ENCODE measurements at regions not wholly inside any gene's neighbourhood (a gene's known extent, or its start where the extent isn't known, plus 50 kb on each side); places are given as distances from the start of the nearest gene placed in this dataset.

DNA sequence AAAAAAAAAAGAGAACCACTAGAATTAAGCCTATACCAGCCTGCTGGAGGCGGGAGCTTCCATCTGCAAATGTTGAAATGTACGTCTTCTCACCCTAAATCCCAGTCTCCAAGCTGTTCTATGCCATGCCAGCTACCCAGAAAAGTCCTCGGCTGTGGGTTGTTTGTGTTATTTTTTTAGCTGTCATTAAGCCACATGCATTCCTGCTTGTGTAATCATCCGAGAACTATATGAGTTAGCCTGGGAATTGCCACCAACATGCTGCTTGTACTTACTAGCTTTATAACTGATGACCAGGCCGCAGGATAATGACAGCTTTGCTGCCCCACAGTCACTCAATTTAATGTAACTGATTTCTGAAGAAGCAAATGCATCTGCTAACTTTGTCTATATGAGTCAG is 313.9 kb upstream of the SALL1 start:
- H3K9me2 ChIP-seq (ENCODE audit: insufficient read depth) = no peaks in the 10 kb centered on the region
- POLR2A ChIA-PET (ENCODE audit: unreplicated experiment) = no interaction called here
- DNase-seq = no peak
- H2AFZ ChIP-seq = no peak overlapping the region
- H4K20me1 ChIP-seq (ENCODE audit: insufficient read depth) = no peaks in the 10 kb centered on the region
- TF ChIP-seq CTCF (conservative IDR thresholded peaks at IDR 0.05) (no peak), EZH2 (IDR thresholded peaks at IDR 0.05; ENCODE audit: low read depth) (no peak)
- CTCF ChIA-PET = no interaction called here
- H3K27ac ChIP-seq = no peak overlapping the region
- intact Hi-C loops (cut with micrococcal nuclease; ENCODE audit: unreplicated experiment) = no loop called here
- H3K4me3 ChIP-seq = no peak overlapping the region
- no peaks in the 10 kb centered on the region for H3K79me2 ChIP-seq (ENCODE audit: low read depth)
- no TSS peak for BruUV-seq (replicated peaks)
- no peak overlapping the region for H3K4me2 ChIP-seq
- H3K9me3 ChIP-seq (ENCODE audit: insufficient read depth, low read depth) = no peaks in the 10 kb centered on the region
- H3K36me3 ChIP-seq (ENCODE audit: low read depth) = no peaks in the 10 kb centered on the region
- peaks cover 26% of the 10 kb centered on the region for H3K27me3 ChIP-seq (ENCODE audit: insufficient read depth, low read depth)
- H3F3A ChIP-seq (ENCODE audit: insufficient read depth, low read depth) = no peaks in the 10 kb centered on the region
- no peaks in the 10 kb centered on the region for H3K4me1 ChIP-seq (replicated peaks; ENCODE audit: insufficient read depth)

DNA sequence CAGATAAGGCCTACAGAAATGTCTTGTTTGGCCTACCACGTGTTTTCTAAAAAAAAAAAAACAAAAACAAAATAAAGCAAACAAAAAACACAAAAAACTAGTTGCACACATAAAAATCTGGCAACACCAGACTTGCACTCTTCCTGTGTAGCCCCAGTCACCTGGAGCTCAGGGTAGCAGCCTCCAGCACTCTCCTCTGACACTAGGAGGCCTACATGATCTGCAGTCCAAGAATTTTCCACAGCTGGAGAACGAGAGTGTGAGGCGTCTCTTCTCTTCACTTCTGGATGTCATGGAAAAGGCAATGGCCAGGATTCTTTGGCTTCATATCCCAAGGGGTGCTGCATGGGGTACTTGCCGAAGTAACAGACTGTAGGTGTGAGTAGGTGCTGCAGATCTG is 310.2 kb upstream of the SALL1 start:
- Histone ChIP-seq H3K4me2 (no peak overlapping the region), H3K4me3 (no peak overlapping the region), H3F3A (ENCODE audit: insufficient read depth, low read depth) (no peaks in the 10 kb centered on the region), H2AFZ (no peak overlapping the region), H3K9me2 (ENCODE audit: insufficient read depth) (no peaks in the 10 kb centered on the region), H3K27me3 (ENCODE audit: insufficient read depth, low read depth) (0 out of 2 replicates have a peak, but pooled peaks cover 5% of the 10 kb centered on the region), H3K36me3 (ENCODE audit: low read depth) (no peaks in the 10 kb centered on the region), H4K20me1 (ENCODE audit: insufficient read depth) (no peaks in the 10 kb centered on the region), H3K4me1 (replicated peaks; ENCODE audit: insufficient read depth) (no peaks in the 10 kb centered on the region), H3K9me3 (ENCODE audit: insufficient read depth, low read depth) (no peaks in the 10 kb centered on the region), H3K27ac (no peak overlapping the region), H3K79me2 (ENCODE audit: low read depth) (no peaks in the 10 kb centered on the region)
- intact Hi-C loops (cut with micrococcal nuclease; ENCODE audit: unreplicated experiment) = no loop called here
- CTCF ChIA-PET = no interaction called here
- TF ChIP-seq CTCF (conservative IDR thresholded peaks at IDR 0.05) = no peak
- TF ChIP-seq EZH2 (IDR thresholded peaks at IDR 0.05; ENCODE audit: low read depth) = no peak
- DNase-seq = no peak
- POLR2A ChIA-PET (ENCODE audit: unreplicated experiment) = no interaction called here
- BruUV-seq (replicated peaks) = no TSS peak

DNA sequence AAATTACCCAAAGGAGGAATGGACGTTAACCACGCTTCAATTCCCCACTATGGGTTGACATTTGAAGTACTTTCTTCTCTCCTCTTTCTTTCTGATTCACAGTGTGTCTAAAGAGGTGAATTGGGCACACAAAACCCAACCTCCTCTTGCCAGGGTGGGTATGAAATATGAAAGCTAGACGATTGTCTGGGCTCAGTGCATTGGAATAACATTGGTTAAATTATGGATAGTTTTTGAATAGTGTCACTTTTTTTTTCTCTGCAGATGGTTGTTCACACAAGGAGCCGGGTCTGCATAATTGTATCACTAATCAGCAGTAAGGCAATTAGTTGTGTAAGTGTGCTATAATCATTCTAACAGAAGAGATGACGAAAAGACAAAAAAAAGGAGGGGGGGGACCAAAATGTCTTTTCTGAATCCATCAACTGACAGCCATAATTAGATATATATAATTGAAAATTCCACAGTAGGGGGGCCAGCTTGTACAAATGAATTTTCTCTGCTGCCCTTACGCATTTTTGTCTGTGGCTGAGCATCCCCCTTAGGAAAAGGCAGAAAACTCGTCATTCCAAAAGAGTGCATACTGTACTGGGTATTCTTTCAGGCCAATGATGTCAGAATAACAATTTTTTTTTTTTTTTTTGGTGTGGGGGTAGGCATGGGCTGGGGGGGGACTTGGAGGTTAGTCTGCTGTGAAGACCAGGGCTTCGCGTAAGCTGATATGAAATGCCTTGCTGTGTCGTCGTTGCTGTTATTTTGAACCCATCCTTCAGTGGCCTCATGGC is 307.5 kb upstream of the SALL1 start:
- H3K36me3 ChIP-seq (ENCODE audit: low read depth) = no peaks in the 10 kb centered on the region
- H3K9me3 ChIP-seq (ENCODE audit: insufficient read depth, low read depth) = no peaks in the 10 kb centered on the region
- H3K27ac ChIP-seq = no peak overlapping the region
- BruUV-seq (replicated peaks) = no TSS peak
- no peaks in the 10 kb centered on the region for H3K79me2 ChIP-seq (ENCODE audit: low read depth)
- no peak for TF ChIP-seq CTCF (conservative IDR thresholded peaks at IDR 0.05)
- no peak for TF ChIP-seq EZH2 (IDR thresholded peaks at IDR 0.05; ENCODE audit: low read depth)
- no peak for DNase-seq
- no peak overlapping the region for H2AFZ ChIP-seq
- no peak overlapping the region for H3K4me2 ChIP-seq
- ChIA-PET CTCF (no interaction called here), POLR2A (ENCODE audit: unreplicated experiment) (no interaction called here)
- intact Hi-C loops (cut with micrococcal nuclease; ENCODE audit: unreplicated experiment) = no loop called here
- H3K4me1 ChIP-seq (replicated peaks; ENCODE audit: insufficient read depth) = no peaks in the 10 kb centered on the region
- no peak overlapping the region for H3K4me3 ChIP-seq
- 0 out of 2 replicates have a peak, but pooled peaks cover 5% of the 10 kb centered on the region for H3K27me3 ChIP-seq (ENCODE audit: insufficient read depth, low read depth)
- H3F3A ChIP-seq (ENCODE audit: insufficient read depth, low read depth) = no peaks in the 10 kb centered on the region
- no peaks in the 10 kb centered on the region for H4K20me1 ChIP-seq (ENCODE audit: insufficient read depth)
- no peaks in the 10 kb centered on the region for H3K9me2 ChIP-seq (ENCODE audit: insufficient read depth)
